HG03045 (cell line): ENCODE measurements at regions not wholly inside any gene's neighbourhood (a gene's known extent, or its start where the extent isn't known, plus 50 kb on each side); places are given as distances from the start of the nearest gene placed in this dataset.

Source experiments
- ATAC-seq: cut with Tn5 transposase; IDR thresholded peaks from one replicate; pipeline ENCODE4 v1.9.1; 2021; ENCODE audit warnings: mild to moderate bottlenecking, moderate library complexity; ENCODE audit not compliant: unreplicated experiment

- no peak for ATAC-seq
Measured at GRCh38 chrY:14139521-14139920, 83.5 kb downstream of the VCY1B start.

GRCh38 chrY:14145614-14146013 is 89.6 kb downstream of the VCY1B start:
- no peak for ATAC-seq

GRCh38 chrY:14182776-14183175 is 126.7 kb downstream of the VCY1B start:
- ATAC-seq = no peak

- no peak for ATAC-seq
Measured at GRCh38 chrY:14222014-14222413, 166.0 kb downstream of the VCY1B start.

GRCh38 chrY:14231703-14232102 is 175.7 kb downstream of the VCY1B start:
- no peak for ATAC-seq

GRCh38 chrY:14235070-14235469 is 179.0 kb downstream of the VCY1B start:
- no peak for ATAC-seq

- no peak for ATAC-seq
Measured at GRCh38 chrY:14238277-14238676, 182.2 kb downstream of the VCY1B start.

- no peak for ATAC-seq
Measured at GRCh38 chrY:14246948-14247347, 190.9 kb downstream of the VCY1B start.

GRCh38 chrY:14248878-14249576 is 193.0 kb downstream of the VCY1B start:
- ATAC-seq = no peak

GRCh38 chrY:14255965-14256816 is 200.2 kb downstream of the VCY1B start:
- no peak for ATAC-seq

- no peak for ATAC-seq
Measured at GRCh38 chrY:14256817-14257168, 200.8 kb downstream of the VCY1B start.

- no peak for ATAC-seq
Measured at GRCh38 chrY:14277029-14277428, 221.0 kb downstream of the VCY1B start.

- ATAC-seq = no peak
Measured at GRCh38 chrY:14290656-14291375, 233.5 kb upstream of the NLGN4Y start.

GRCh38 chrY:14292382-14292781 is 231.9 kb upstream of the NLGN4Y start:
- ATAC-seq = no peak

GRCh38 chrY:14300775-14301174 is 223.6 kb upstream of the NLGN4Y start:
- ATAC-seq = no peak

GRCh38 chrY:14301552-14301951 is 222.8 kb upstream of the NLGN4Y start:
- ATAC-seq = no peak

- no peak for ATAC-seq
Measured at GRCh38 chrY:14328677-14329345, 195.5 kb upstream of the NLGN4Y start.

- ATAC-seq = no peak
Measured at GRCh38 chrY:14330362-14330761, 194.0 kb upstream of the NLGN4Y start.

GRCh38 chrY:14339524-14339923 is 184.8 kb upstream of the NLGN4Y start:
- ATAC-seq = no peak

GRCh38 chrY:14340459-14341143 is 183.7 kb upstream of the NLGN4Y start:
- ATAC-seq = peak; percentile 74
